SK-N-MC (cell line): ENCODE measurements at regions not wholly inside any gene's neighbourhood (a gene's known extent, or its start where the extent isn't known, plus 50 kb on each side); places are given as distances from the start of the nearest gene placed in this dataset.

Experiments
- EZH2 ChIP-seq: fragments of 200-600 bp; sonication (generic); IDR thresholded peaks from one replicate; pipeline ENCODE4 v1.6.1; 2017; ENCODE audit warnings: antibody characterized with exemption
- FOXP2 ChIP-seq: optimal IDR thresholded peaks from 2 replicates; pipeline ENCODE3; 2011; ENCODE audit warnings: mild to moderate bottlenecking, moderate library complexity; ENCODE audit not compliant: insufficient read depth; ENCODE audit errors: extremely low read length, control extremely low read depth
- POLR2AphosphoS5 ChIP-seq: IDR thresholded peaks from 2 replicates; pipeline ENCODE4 v1.6.1; 2012; ENCODE audit warnings: mild to moderate bottlenecking, low read depth, low read length, borderline replicate concordance

DNA sequence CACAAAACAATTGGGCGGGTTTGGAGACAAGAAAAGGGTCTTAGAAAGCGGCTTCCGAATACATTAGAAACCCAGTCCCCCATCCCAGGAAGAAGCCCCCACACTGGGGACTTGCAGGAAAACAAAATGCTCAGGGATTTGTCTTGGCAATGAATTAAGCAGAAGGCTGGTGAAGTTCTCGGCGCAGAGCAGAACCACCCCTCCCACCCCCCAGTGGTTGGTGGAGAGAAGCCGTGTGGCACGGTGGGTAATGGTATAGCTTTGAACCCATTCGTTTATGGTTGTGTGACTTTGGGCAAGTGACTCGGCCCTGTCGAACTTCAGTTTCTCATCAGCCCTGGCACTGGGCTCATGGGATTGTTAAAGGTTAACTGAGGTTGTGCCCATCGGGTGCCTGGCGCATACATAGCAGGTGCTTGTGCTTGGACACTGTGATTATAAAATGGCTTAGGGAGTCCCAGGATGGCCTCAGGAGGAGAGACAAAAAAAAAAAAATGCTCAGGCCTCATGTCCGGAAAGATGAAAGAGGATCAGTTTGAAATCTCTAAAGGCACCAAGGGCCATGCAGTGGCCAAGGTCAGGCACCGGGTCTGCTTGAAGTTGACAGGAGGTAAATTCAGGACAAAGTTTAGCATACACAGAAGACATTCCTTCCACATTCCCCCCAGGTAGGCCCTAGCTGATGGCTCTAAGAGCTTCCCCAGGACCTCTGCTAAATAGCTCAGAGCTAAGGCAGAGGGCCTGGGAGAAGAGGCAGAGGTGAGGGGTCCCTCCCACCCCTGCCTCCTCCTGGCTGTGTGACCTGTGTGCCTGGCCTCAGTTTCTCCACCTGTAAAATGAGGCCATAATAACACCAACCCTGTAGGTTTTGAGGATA lies 120.1 kb upstream of the PTPN1 start:
- TF ChIP-seq EZH2 (no peak), POLR2AphosphoS5 (no peak), FOXP2 (no peak)
